ENCODE measurements at regions not wholly inside any gene's neighbourhood (a gene's known extent, or its start where the extent isn't known, plus 50 kb on each side); places are given as distances from the start of the nearest gene placed in this dataset.

- no peaks in the 10 kb centered on the region for H3K4me1 ChIP-seq (ENCODE audit: control insufficient read depth, insufficient read depth, low read length)
- no peak overlapping the region for H3K4me3 ChIP-seq (ENCODE audit: low read length)
- ATAC-seq (no peak), DNase-seq (no peak)
- H3K27ac ChIP-seq (ENCODE audit: low read length) = no peak overlapping the region
- intact Hi-C loops (cut with DNase I) = no loop called here
- no peaks in the 10 kb centered on the region for H3K27me3 ChIP-seq (ENCODE audit: control insufficient read depth, insufficient read depth)
- no peaks in the 10 kb centered on the region for H3K9me3 ChIP-seq (ENCODE audit: control insufficient read depth, low read length)
These were observed 58.7 kb upstream of the ADAMTS3 start for GRCh38 chr4:72627723-72628122.
